Neural progenitor cell (in vitro differentiated cells): ENCODE measurements at regions not wholly inside any gene's neighbourhood (a gene's known extent, or its start where the extent isn't known, plus 50 kb on each side); places are given as distances from the start of the nearest gene placed in this dataset.

Experiments used
- DNase-seq: peaks from one replicate; pipeline ENCODE4 v3.0.0-alpha.2; 2016; ENCODE audit warnings: low spot score
- H2AFZ ChIP-seq: fragments of 200-600 bp; sonication (generic); replicated peaks from 2 replicates; pipeline ENCODE4 v1.6.1; 2016; ENCODE audit warnings: antibody characterized with exemption
- H3F3A ChIP-seq: fragments of 200-600 bp; sonication (generic); 2 replicates; pipeline ENCODE4 v1.6.1; 2016; ENCODE audit warnings: antibody characterized with exemption, low read depth
- H3K27ac ChIP-seq: fragments of 200-600 bp; sonication (generic); 2 replicates; pipeline ENCODE4 v1.5.1; 2016; ENCODE audit warnings: mild to moderate bottlenecking
- H3K27me3 ChIP-seq: fragments of 200-600 bp; sonication (generic); 2 replicates; pipeline ENCODE4 v1.6.1; 2016; ENCODE audit warnings: mild to moderate bottlenecking, moderate library complexity
- H3K36me3 ChIP-seq: fragments of 200-600 bp; sonication (generic); 2 replicates; pipeline ENCODE4 v1.5.1; 2016
- H3K4me1 ChIP-seq: fragments of 200-600 bp; sonication (generic); 2 replicates; pipeline ENCODE4 v1.6.1; 2016; ENCODE audit warnings: mixed run types
- H3K4me2 ChIP-seq: fragments of 200-600 bp; sonication (generic); 2 replicates; pipeline ENCODE4 v1.6.1; 2016
- H3K4me3 ChIP-seq: fragments of 200-600 bp; sonication (generic); 2 replicates; pipeline ENCODE4 v1.5.1; 2016
- H3K79me2 ChIP-seq: fragments of 200-600 bp; sonication (generic); 2 replicates; pipeline ENCODE4 v1.6.1; 2016; ENCODE audit warnings: low read depth
- H3K9ac ChIP-seq: fragments of 200-600 bp; sonication (generic); 2 replicates; pipeline ENCODE4 v1.6.1; 2016
- H3K9me3 ChIP-seq: fragments of 200-600 bp; sonication (generic); 2 replicates; pipeline ENCODE4 v1.5.1; 2016; ENCODE audit warnings: low read depth
- H4K20me1 ChIP-seq: fragments of 200-600 bp; sonication (generic); 2 replicates; pipeline ENCODE4 v1.6.1; 2016; ENCODE audit warnings: low read depth
- H3K27ac Mint-ChIP-seq: 3 replicates; pipeline ENCODE4 v1.8.0; 2021; ENCODE audit warnings: mixed read lengths
- H3K27me3 Mint-ChIP-seq: 2 replicates; pipeline ENCODE4 v1.8.0; 2022; ENCODE audit warnings: low read depth, mild to moderate bottlenecking, inconsistent platforms, moderate library complexity, mixed read lengths; ENCODE audit not compliant: insufficient read depth
- H3K36me3 Mint-ChIP-seq: 3 replicates; pipeline ENCODE4 v1.8.0; 2021; ENCODE audit warnings: mixed read lengths
- H3K4me1 Mint-ChIP-seq: 3 replicates; pipeline ENCODE4 v1.8.0; 2021; ENCODE audit warnings: mixed read lengths
- H3K4me3 Mint-ChIP-seq: 3 replicates; pipeline ENCODE4 v1.8.0; 2021; ENCODE audit warnings: mild to moderate bottlenecking, moderate library complexity, mixed read lengths
- H3K9me3 Mint-ChIP-seq: 3 replicates; pipeline ENCODE4 v1.8.0; 2020; ENCODE audit warnings: mixed read lengths
- CTCF ChIP-seq: fragments of 200-600 bp; sonication (generic); IDR thresholded peaks from 2 replicates; pipeline ENCODE4 v1.5.1; 2017; ENCODE audit warnings: antibody characterized with exemption, mild to moderate bottlenecking
- EZH2 ChIP-seq: fragments of 200-600 bp; sonication (generic); IDR thresholded peaks from 2 replicates; pipeline ENCODE4 v1.6.1; 2017; ENCODE audit warnings: antibody characterized with exemption, mild to moderate bottlenecking, moderate library complexity
- EZH2phosphoT487 ChIP-seq: fragments of 200-600 bp; sonication (generic); IDR thresholded peaks from 2 replicates; pipeline ENCODE4 v1.6.1; 2017; ENCODE audit warnings: antibody characterized with exemption

GRCh38 chr13:111006506-111007031 lies 91.7 kb upstream of the ANKRD10 start:
- no peak overlapping the region for H3K27ac ChIP-seq
- DNase-seq: peak; percentile 37
- TF ChIP-seq CTCF (no peak), EZH2phosphoT487 (no peak), EZH2 (no peak)
- H3K79me2 ChIP-seq: no peaks in the 10 kb centered on the region
- no peak overlapping the region for H3K27ac Mint-ChIP-seq
- no peaks in the 10 kb centered on the region for H3K9me3 ChIP-seq
- H4K20me1 ChIP-seq: no peaks in the 10 kb centered on the region
- H3F3A ChIP-seq: no peaks in the 10 kb centered on the region
- no peaks in the 10 kb centered on the region for H3K36me3 Mint-ChIP-seq
- H3K4me2 ChIP-seq: no peak overlapping the region
- no peak overlapping the region for H3K4me3 Mint-ChIP-seq
- H3K27me3 Mint-ChIP-seq: peaks cover 2% of the 10 kb centered on the region
- peak overlapping the region; percentile 87 for H2AFZ ChIP-seq
- H3K36me3 ChIP-seq: no peaks in the 10 kb centered on the region
- H3K9me3 Mint-ChIP-seq: no peaks in the 10 kb centered on the region
- no peak overlapping the region for H3K9ac ChIP-seq
- no peaks in the 10 kb centered on the region for H3K27me3 ChIP-seq
- H3K4me1 Mint-ChIP-seq: peaks cover 10% of the 10 kb centered on the region
- no peak overlapping the region for H3K4me3 ChIP-seq
- no peaks in the 10 kb centered on the region for H3K4me1 ChIP-seq

- DNase-seq: no peak
- no peak overlapping the region for H3K4me2 ChIP-seq
- H3K4me1 ChIP-seq: no peaks in the 10 kb centered on the region
- no peaks in the 10 kb centered on the region for H3K9me3 ChIP-seq
- H3K36me3 ChIP-seq: no peaks in the 10 kb centered on the region
- H3K9me3 Mint-ChIP-seq: no peaks in the 10 kb centered on the region
- TF ChIP-seq EZH2phosphoT487 (no peak), EZH2 (no peak)
- H3K4me3 ChIP-seq: no peak overlapping the region
- H2AFZ ChIP-seq: peak overlapping the region; percentile 87
- no peak overlapping the region for H3K27ac Mint-ChIP-seq
- H3K4me3 Mint-ChIP-seq: no peak overlapping the region
- no peaks in the 10 kb centered on the region for H4K20me1 ChIP-seq
- H3K27me3 ChIP-seq: no peaks in the 10 kb centered on the region
- H3K4me1 Mint-ChIP-seq: peaks cover 10% of the 10 kb centered on the region
- no peaks in the 10 kb centered on the region for H3K79me2 ChIP-seq
- H3F3A ChIP-seq: no peaks in the 10 kb centered on the region
- no peak overlapping the region for H3K9ac ChIP-seq
- H3K27ac ChIP-seq: no peak overlapping the region
- peaks cover 2% of the 10 kb centered on the region for H3K27me3 Mint-ChIP-seq
- H3K36me3 Mint-ChIP-seq: no peaks in the 10 kb centered on the region
These were observed 91.1 kb upstream of the ANKRD10 start for GRCh38 chr13:111005808-111006505.

- Histone ChIP-seq H3K9ac (no peak overlapping the region), H3K27ac (no peak overlapping the region), H3K36me3 (no peaks in the 10 kb centered on the region), H3K4me2 (no peak overlapping the region), H3K79me2 (no peaks in the 10 kb centered on the region), H3K27me3 (no peaks in the 10 kb centered on the region), H3K9me3 (no peaks in the 10 kb centered on the region), H2AFZ (peak overlapping the region; percentile 54), H3K4me1 (no peaks in the 10 kb centered on the region), H4K20me1 (no peaks in the 10 kb centered on the region), H3F3A (no peaks in the 10 kb centered on the region), H3K4me3 (no peak overlapping the region)
- Mint-ChIP-seq H3K27me3 (peaks cover 2% of the 10 kb centered on the region), H3K4me3 (no peak overlapping the region), H3K9me3 (no peaks in the 10 kb centered on the region), H3K36me3 (no peaks in the 10 kb centered on the region), H3K27ac (no peak overlapping the region), H3K4me1 (peaks cover 10% of the 10 kb centered on the region)
- no peak for TF ChIP-seq EZH2
- DNase-seq: no peak
These were observed 90.5 kb upstream of the ANKRD10 start for GRCh38 chr13:111005364-111005763.

- TF ChIP-seq CTCF (no peak), EZH2 (no peak), EZH2phosphoT487 (no peak)
- no peak overlapping the region for H3K9ac ChIP-seq
- Mint-ChIP-seq H3K4me1 (peaks cover 10% of the 10 kb centered on the region), H3K36me3 (no peaks in the 10 kb centered on the region), H3K9me3 (no peaks in the 10 kb centered on the region), H3K27me3 (peaks cover 2% of the 10 kb centered on the region), H3K27ac (no peak overlapping the region), H3K4me3 (no peak overlapping the region)
- no peak overlapping the region for H3K4me2 ChIP-seq
- no peak overlapping the region for H3K4me3 ChIP-seq
- no peak overlapping the region for H3K27ac ChIP-seq
- no peaks in the 10 kb centered on the region for H3F3A ChIP-seq
- H3K27me3 ChIP-seq: no peaks in the 10 kb centered on the region
- H3K36me3 ChIP-seq: no peaks in the 10 kb centered on the region
- no peak for DNase-seq
- H4K20me1 ChIP-seq: no peaks in the 10 kb centered on the region
- no peaks in the 10 kb centered on the region for H3K9me3 ChIP-seq
- H2AFZ ChIP-seq: no peak overlapping the region
- no peaks in the 10 kb centered on the region for H3K79me2 ChIP-seq
- no peaks in the 10 kb centered on the region for H3K4me1 ChIP-seq
These were observed 89.6 kb upstream of the ANKRD10 start for GRCh38 chr13:111004444-111004843.
